CD4-positive, alpha-beta T cell (primary cell): ENCODE measurements at regions not wholly inside any gene's neighbourhood (a gene's known extent, or its start where the extent isn't known, plus 50 kb on each side); places are given as distances from the start of the nearest gene placed in this dataset.

Experiments used
- ATAC-seq: fragments of 200-7000 bp; cut with Tn5 transposase; one replicate; pipeline ENCODE4 v1.10.0; 2022; ENCODE audit warnings: mild to moderate bottlenecking; ENCODE audit not compliant: poor library complexity
- CTCF ChIA-PET: fragments of 350-600 bp; sonication (Branson Sonifier 250); formaldehyde crosslinking; loops from one replicate; lab custom pipeline; 2021; ENCODE audit warnings: antibody characterized with exemption, inconsistent platforms; lab: Charles Lee
- POLR2A ChIA-PET: fragments of 350-600 bp; sonication (Branson Sonifier 250); formaldehyde crosslinking; loops from one replicate; lab custom pipeline; 2021; ENCODE audit warnings: antibody characterized with exemption, inconsistent platforms; lab: Charles Lee
- DNase-seq, 14 experiments: peaks; one replicate each; pipeline ENCODE4 v3.0.0-alpha.2; 2013 to 2020; ENCODE audit warnings: mixed read lengths in 2 of 14
- H3K27ac ChIP-seq, 2 donors: one replicate each; pipeline versions ENCODE4 v1.5.1 to v1.7.0; 2013; ENCODE audit warnings: low read length in 2 of 2, low read depth in 1 of 2, mild to moderate bottlenecking in 1 of 2
- H3K27me3 ChIP-seq, 2 experiments: 1 replicate in 1 of 2; 2 replicates in 1 of 2; pipeline versions ENCODE4 v1.6.1 to v1.7.0; 2013; ENCODE audit warnings: low read length in 2 of 2, control low read depth in 1 of 2, mild to moderate bottlenecking in 1 of 2, moderate library complexity in 1 of 2; ENCODE audit not compliant: insufficient read depth in 2 of 2, control insufficient read depth in 1 of 2
- H3K36me3 ChIP-seq: one replicate; pipeline ENCODE4 v1.6.1; 2013; ENCODE audit warnings: low read length, control low read depth; ENCODE audit not compliant: insufficient read depth
- H3K4me1 ChIP-seq: one replicate; pipeline ENCODE4 v1.6.1; 2013; ENCODE audit warnings: low read length, control low read depth; ENCODE audit not compliant: insufficient read depth
- H3K4me3 ChIP-seq: one replicate; pipeline ENCODE4 v1.5.1; 2013; ENCODE audit warnings: mild to moderate bottlenecking, low read length, moderate library complexity
- H3K9me3 ChIP-seq, 2 experiments: 1 replicate in 1 of 2; 2 replicates in 1 of 2; pipeline versions ENCODE4 v1.6.1 to v1.7.0; 2013; ENCODE audit warnings: low read length in 2 of 2, mild to moderate bottlenecking in 2 of 2, control low read depth in 1 of 2, moderate library complexity in 1 of 2; ENCODE audit not compliant: control insufficient read depth in 1 of 2, insufficient read depth in 1 of 2
- H3K27ac Mint-ChIP-seq: one replicate; pipeline ENCODE4 v1.8.0; 2020; ENCODE audit warnings: mixed read lengths
- H3K27me3 Mint-ChIP-seq: one replicate; pipeline ENCODE4 v1.8.0; 2021; ENCODE audit warnings: mixed read lengths
- H3K36me3 Mint-ChIP-seq: one replicate; pipeline ENCODE4 v1.8.0; 2021; ENCODE audit warnings: low read depth, mixed read lengths
- H3K4me1 Mint-ChIP-seq: one replicate; pipeline ENCODE4 v1.8.0; 2021; ENCODE audit warnings: low read depth, mixed read lengths
- H3K4me3 Mint-ChIP-seq: one replicate; pipeline ENCODE4 v1.8.0; 2020; ENCODE audit warnings: mild to moderate bottlenecking, mixed read lengths
- H3K9me3 Mint-ChIP-seq: one replicate; pipeline ENCODE4 v1.8.0; 2020; ENCODE audit warnings: mixed read lengths
- CTCF ChIP-seq: fragments of 200-600 bp; IDR thresholded peaks from one replicate; pipeline ENCODE4 v1.8.0; 2022; ENCODE audit warnings: antibody characterized with exemption, mild to moderate bottlenecking
- intact Hi-C, 2 experiments: fragments of 100-400 bp; cut with DNase I in 1 of 2; cut with micrococcal nuclease in 1 of 2; formaldehyde crosslinking; loops; one replicate each; pipeline versions ENCODE4 v1.15.1 to v1.9.0; 2023 to 2025; cut with DNase I, micrococcal nuclease

- ChIA-PET POLR2A (no interaction called here), CTCF (no interaction called here)
- intact Hi-C loops: no loop called here
- Mint-ChIP-seq H3K27me3 (no peaks in the 10 kb centered on the region), H3K9me3 (no peaks in the 10 kb centered on the region), H3K4me1 (no peaks in the 10 kb centered on the region), H3K36me3 (no peaks in the 10 kb centered on the region), H3K4me3 (no peak overlapping the region), H3K27ac (no peak overlapping the region)
- Histone ChIP-seq H3K27me3 (no peaks in the 10 kb centered on the region), H3K27ac (no peak overlapping the region), H3K4me1 (no peaks in the 10 kb centered on the region), H3K36me3 (no peaks in the 10 kb centered on the region), H3K4me3 (no peak overlapping the region), H3K9me3 (no peaks in the 10 kb centered on the region)
- ATAC-seq (no peak), DNase-seq (no peak)
- no peak for TF ChIP-seq CTCF
Observed at GRCh38 chrY:8393246-8393645, 944.0 kb upstream of the TSPY4 start.

- no peaks in the 10 kb centered on the region for H3K4me1 ChIP-seq
- CTCF ChIA-PET: no interaction called here
- H3K36me3 Mint-ChIP-seq: no peaks in the 10 kb centered on the region
Observed at GRCh38 chrY:8422906-8423305, 914.4 kb upstream of the TSPY4 start.

DNA sequence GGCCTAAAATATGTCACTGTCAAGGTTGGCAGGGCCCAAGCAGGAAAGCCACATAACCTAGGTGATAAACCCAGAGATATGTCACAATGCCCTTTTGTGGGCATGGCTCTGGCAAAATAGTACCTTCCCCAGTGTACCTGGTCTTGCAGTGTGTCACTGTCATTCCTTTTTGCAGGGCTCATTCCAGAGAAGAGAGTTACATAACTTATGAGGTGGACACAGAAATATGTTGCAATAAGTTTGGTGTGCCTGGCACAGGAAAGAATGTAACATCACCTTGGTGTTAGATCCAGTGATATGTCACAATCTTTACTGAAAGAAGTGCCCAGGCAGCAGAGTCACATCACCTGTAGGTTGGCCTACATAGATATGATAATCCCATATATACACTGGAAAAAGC lies 910.8 kb upstream of the TSPY4 start:
- DNase-seq: no peak
- no peaks in the 10 kb centered on the region for H3K4me1 ChIP-seq
- Mint-ChIP-seq H3K4me3 (no peak overlapping the region), H3K27me3 (no peaks in the 10 kb centered on the region), H3K27ac (no peak overlapping the region), H3K36me3 (no peaks in the 10 kb centered on the region), H3K9me3 (no peaks in the 10 kb centered on the region), H3K4me1 (no peaks in the 10 kb centered on the region)
- no peak overlapping the region for H3K27ac ChIP-seq
- no peaks in the 10 kb centered on the region for H3K27me3 ChIP-seq
- TF ChIP-seq CTCF: no peak
- H3K4me3 ChIP-seq: no peak overlapping the region
- ChIA-PET CTCF (no interaction called here), POLR2A (no interaction called here)
- no peaks in the 10 kb centered on the region for H3K9me3 ChIP-seq
- no peaks in the 10 kb centered on the region for H3K36me3 ChIP-seq
- intact Hi-C loops: no loop called here
- no peak for ATAC-seq

More at GRCh38 chrY:8422906-8423305, 914.4 kb upstream of the TSPY4 start:
- DNase-seq (no peak), ATAC-seq (no peak)
- H3K9me3 ChIP-seq: no peaks in the 10 kb centered on the region
- Mint-ChIP-seq H3K4me1 (no peaks in the 10 kb centered on the region), H3K27ac (no peak overlapping the region), H3K9me3 (peaks cover 4% of the 10 kb centered on the region), H3K4me3 (no peak overlapping the region), H3K27me3 (no peaks in the 10 kb centered on the region)
- intact Hi-C loops: no loop called here
- no peak for TF ChIP-seq CTCF
- no peaks in the 10 kb centered on the region for H3K36me3 ChIP-seq
- H3K27ac ChIP-seq: no peak overlapping the region
- H3K4me3 ChIP-seq: no peak overlapping the region
- POLR2A ChIA-PET: no interaction called here
- H3K27me3 ChIP-seq: no peaks in the 10 kb centered on the region
